K562 (cell line): ENCODE measurements at regions not wholly inside any gene's neighbourhood (a gene's known extent, or its start where the extent isn't known, plus 50 kb on each side); places are given as distances from the start of the nearest gene placed in this dataset.

Experiments used
- ATAC-seq: fragments of 200-7000 bp; cut with Tn5 transposase; 3 replicates; pipeline ENCODE4 v1.9.1; 2020; ENCODE audit warnings: moderate library complexity
- BruUV-seq: library from RNA; stranded (reverse); fragments of 400-500 nt; replicated peaks from 2 replicates; lab custom pipeline; 2021; lab: Mats Ljungman, UMichigan
- CTCF ChIA-PET: fragments of 300-600 bp; formaldehyde crosslinking; extraction: SDS; loops from one replicate; lab custom pipeline; 2021; ENCODE audit warnings: low intra/inter-chr PET ratio; lab: Yijun Ruan, JAX
- POLR2A ChIA-PET: fragments of 300-600, 350-650 bp; sonication (Branson Sonifier 250); formaldehyde crosslinking; extraction: SDS; loops from one replicate; lab custom pipeline; 2021; ENCODE audit warnings: antibody characterized with exemption, inconsistent platforms; lab: Yijun Ruan, JAX
- DNase-seq, 4 experiments: peaks; one replicate each; pipeline versions ENCODE4 v3.0.0 to v3.0.0-alpha.2; 2011 to 2018; ENCODE audit warnings: low spot score in 3 of 4, mixed read lengths in 3 of 4; ENCODE audit errors: extremely low read depth in 1 of 4
- FAIRE-seq: peaks from 2 replicates; lab custom pipeline; 2011; peaks lifted over from hg19 to GRCh38; lab: Jason Lieb, UNC
- H2AFZ ChIP-seq: 2 replicates; pipeline ENCODE4 v1.6.0; 2011; ENCODE audit warnings: low read depth, low read length, control low read depth, inconsistent platforms
- H3K27ac ChIP-seq: fragments of 200-600 bp; 3 replicates; pipeline ENCODE4 v1.8.0; 2011; ENCODE audit warnings: low read depth, mild to moderate bottlenecking, control low read depth, inconsistent platforms, low read length, moderate library complexity, mixed read lengths; ENCODE audit errors: extremely low read depth
- H3K27me3 ChIP-seq, 2 experiments: fragments of 300-600 bp in 1 of 2; 2 replicates in 1 of 2; 3 replicates in 1 of 2; pipeline versions ENCODE4 v1.6.0 to v1.8.0; 2011; ENCODE audit warnings: inconsistent platforms in 2 of 2, low read length in 2 of 2, mild to moderate bottlenecking in 1 of 2, mixed read lengths in 1 of 2, moderate library complexity in 1 of 2; ENCODE audit not compliant: control insufficient read depth in 2 of 2, insufficient read depth in 2 of 2
- H3K36me3 ChIP-seq: fragments of 300-600 bp; 3 replicates; pipeline ENCODE4 v1.8.0; 2011; ENCODE audit warnings: mild to moderate bottlenecking, low read length, inconsistent platforms; ENCODE audit not compliant: control insufficient read depth, insufficient read depth
- H3K4me1 ChIP-seq, 2 experiments: fragments of 200-600 bp in 1 of 2; replicated peaks in 1 of 2; 2 replicates in 1 of 2; 3 replicates in 1 of 2; pipeline versions ENCODE4 v1.5.1 to v1.8.0; 2011; ENCODE audit warnings: inconsistent platforms in 2 of 2, low read length in 2 of 2, mild to moderate bottlenecking in 1 of 2, mixed read lengths in 1 of 2, moderate library complexity in 1 of 2; ENCODE audit not compliant: control insufficient read depth in 2 of 2, insufficient read depth in 2 of 2
- H3K4me2 ChIP-seq: 2 replicates; pipeline ENCODE4 v1.6.1; 2011; ENCODE audit warnings: low read length, control low read depth, inconsistent platforms, mixed read lengths; ENCODE audit not compliant: insufficient read depth
- H3K4me3 ChIP-seq: fragments of 200-600 bp; sonication (generic), shearing (Covaris generic); 2 replicates; pipeline ENCODE4 v1.5.1; 2016; ENCODE audit warnings: control low read depth, inconsistent platforms
- H3K79me2 ChIP-seq: fragments of 200-600 bp; 3 replicates; pipeline ENCODE4 v1.8.0; 2011; ENCODE audit warnings: low read length, inconsistent platforms; ENCODE audit not compliant: control insufficient read depth, insufficient read depth
- H3K9ac ChIP-seq, 2 experiments: 2 replicates each; pipeline versions ENCODE4 v1.6.0 to v1.6.1; 2011; ENCODE audit warnings: low read depth in 2 of 2, low read length in 2 of 2, control low read depth in 1 of 2, inconsistent platforms in 1 of 2, mild to moderate bottlenecking in 1 of 2, mixed read lengths in 1 of 2; ENCODE audit not compliant: insufficient read depth in 1 of 2
- H3K9me1 ChIP-seq: one replicate; pipeline ENCODE4 v1.6.0; 2011; ENCODE audit warnings: inconsistent platforms, mild to moderate bottlenecking, low read length, moderate library complexity; ENCODE audit not compliant: control insufficient read depth, insufficient read depth
- H3K9me3 ChIP-seq: replicated peaks from 2 replicates; pipeline ENCODE4 v1.5.1; 2011; ENCODE audit warnings: low read depth, low read length, inconsistent platforms; ENCODE audit not compliant: control insufficient read depth, insufficient read depth
- H4K20me1 ChIP-seq: replicated peaks from 2 replicates; pipeline ENCODE4 v1.6.1; 2011; ENCODE audit warnings: low read length, inconsistent platforms, mixed read lengths; ENCODE audit not compliant: control insufficient read depth, insufficient read depth
- EP300 ChIP-seq: IDR thresholded peaks from 2 replicates; pipeline ENCODE4 v1.6.1; 2012; ENCODE audit warnings: low read length, improper control_type of control experiment
- ETV1 ChIP-seq: fragments of 450-650 bp; conservative IDR thresholded peaks from 2 replicates; pipeline ENCODE4 v1.6.1; 2016; ENCODE audit warnings: missing genetic modification characterization, control low read depth, low read depth, missing compliant biosample characterization
- NR2C2 ChIP-seq, 2 experiments: fragments of 200-800 bp in 1 of 2; sonication (Bioruptor generic) in 1 of 2; sonication (generic) in 1 of 2; formaldehyde crosslinking in 1 of 2; IDR thresholded peaks; 2 replicates each; pipeline versions ENCODE4 v1.6.1 to v1.8.0; 2016 to 2022; ENCODE audit warnings: mild to moderate bottlenecking in 1 of 2, missing compliant biosample characterization in 1 of 2, missing genetic modification characterization in 1 of 2, missing genetic modification reagents in 1 of 2
- ZEB2 ChIP-seq: fragments of 450-650 bp; IDR thresholded peaks from 2 replicates; pipeline ENCODE4 v1.6.1; 2016
- ZNF316 ChIP-seq: fragments of 450-650 bp; IDR thresholded peaks from 2 replicates; pipeline ENCODE4 v1.6.1; 2016
- WGBS: fragments of 100-300 bp; shearing (Covaris generic); methylation state at CpG from one replicate; pipeline ENCODE4 v1.1.6; 2016; ENCODE audit warnings: low coverage, mixed read lengths; ENCODE audit not compliant: insufficient coverage; ENCODE audit errors: missing lambda C conversion rate; 5-methylcytosine and 5-hydroxymethylcytosine counted together
- in situ Hi-C: fragments of 300-500 bp; cut with MboI; formaldehyde crosslinking; loops from 4 replicates; pipeline ENCODE4 v1.15.0; 2018; ENCODE audit warnings: inconsistent platforms, mixed read lengths
- intact Hi-C: fragments of 100-400 bp; cut with micrococcal nuclease; formaldehyde crosslinking; loops from 2 replicates; pipeline ENCODE4 v1.14.2; 2022
- TF ChIP-seq, protein P1 (sequence below): fragments of 250-450 bp; sonication (Bioruptor Pico); IDR thresholded peaks from 2 replicates; pipeline ENCODE4 v1.9.0; 2021; ENCODE audit warnings: mild to moderate bottlenecking, inconsistent platforms
- TF ChIP-seq, protein P2 (sequence below): fragments of 200-600 bp; sonication (generic); IDR thresholded peaks from one replicate; pipeline ENCODE4 v1.6.1; 2012; ENCODE audit warnings: mild to moderate bottlenecking, low read depth, low read length, inconsistent platforms

DNA sequence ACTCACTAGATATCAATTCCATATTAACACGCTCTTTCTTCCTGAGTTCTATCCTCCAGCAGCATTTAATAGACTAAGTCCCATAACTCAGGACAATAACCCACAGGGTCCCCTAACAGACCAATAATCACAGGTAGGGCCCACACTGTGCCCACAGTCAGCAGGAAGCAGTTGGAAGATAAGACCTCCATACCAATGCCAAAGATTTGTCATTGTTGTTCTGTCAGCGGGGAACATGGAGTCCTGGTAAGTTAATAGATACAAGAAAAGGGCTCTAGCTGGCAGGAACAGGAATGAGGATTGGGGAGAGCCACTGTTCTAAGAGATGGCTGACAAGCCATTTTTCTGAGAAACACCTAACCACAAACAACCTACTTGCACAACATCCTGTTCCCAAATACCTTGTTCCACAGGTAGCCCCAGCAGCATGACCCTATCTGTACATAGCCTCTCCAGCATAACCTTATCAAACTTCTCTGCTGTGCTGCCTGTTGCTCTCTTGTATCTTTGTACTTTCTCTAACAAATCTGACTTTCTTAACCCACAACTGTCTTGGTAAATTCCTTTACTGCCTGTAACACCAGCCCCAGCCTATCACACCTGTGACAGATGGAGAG is 142.0 kb upstream of the KCNJ15 start:
- CTCF ChIA-PET, result no interaction called here
- peak; percentile 4; the same call in 2 of the 3 replicates for ATAC-seq
- no peak overlapping the region for H3K4me3 ChIP-seq
- TF ChIP-seq ETV1 (tag) (no peak), EP300 (peak; percentile 9; the same call in 1 of the 2 replicates), NR2C2 (CRISPR knock-in tag; IDR thresholded peaks at IDR 0.05) (no peak), NR2C2 (tag; IDR thresholded peaks at IDR 0.05) (0 out of 2 replicates have a peak, but pooled peaks have one; percentile 17), ZNF316 (0 out of 2 replicates have a peak, but pooled peaks have one; percentile 8), ZEB2 (peak; percentile 77; the same call in 1 of the 2 replicates)
- TF ChIP-seq, protein P1, sequence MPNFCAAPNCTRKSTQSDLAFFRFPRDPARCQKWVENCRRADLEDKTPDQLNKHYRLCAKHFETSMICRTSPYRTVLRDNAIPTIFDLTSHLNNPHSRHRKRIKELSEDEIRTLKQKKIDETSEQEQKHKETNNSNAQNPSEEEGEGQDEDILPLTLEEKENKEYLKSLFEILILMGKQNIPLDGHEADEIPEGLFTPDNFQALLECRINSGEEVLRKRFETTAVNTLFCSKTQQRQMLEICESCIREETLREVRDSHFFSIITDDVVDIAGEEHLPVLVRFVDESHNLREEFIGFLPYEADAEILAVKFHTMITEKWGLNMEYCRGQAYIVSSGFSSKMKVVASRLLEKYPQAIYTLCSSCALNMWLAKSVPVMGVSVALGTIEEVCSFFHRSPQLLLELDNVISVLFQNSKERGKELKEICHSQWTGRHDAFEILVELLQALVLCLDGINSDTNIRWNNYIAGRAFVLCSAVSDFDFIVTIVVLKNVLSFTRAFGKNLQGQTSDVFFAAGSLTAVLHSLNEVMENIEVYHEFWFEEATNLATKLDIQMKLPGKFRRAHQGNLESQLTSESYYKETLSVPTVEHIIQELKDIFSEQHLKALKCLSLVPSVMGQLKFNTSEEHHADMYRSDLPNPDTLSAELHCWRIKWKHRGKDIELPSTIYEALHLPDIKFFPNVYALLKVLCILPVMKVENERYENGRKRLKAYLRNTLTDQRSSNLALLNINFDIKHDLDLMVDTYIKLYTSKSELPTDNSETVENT, result no peak
- TF ChIP-seq, protein P2, sequence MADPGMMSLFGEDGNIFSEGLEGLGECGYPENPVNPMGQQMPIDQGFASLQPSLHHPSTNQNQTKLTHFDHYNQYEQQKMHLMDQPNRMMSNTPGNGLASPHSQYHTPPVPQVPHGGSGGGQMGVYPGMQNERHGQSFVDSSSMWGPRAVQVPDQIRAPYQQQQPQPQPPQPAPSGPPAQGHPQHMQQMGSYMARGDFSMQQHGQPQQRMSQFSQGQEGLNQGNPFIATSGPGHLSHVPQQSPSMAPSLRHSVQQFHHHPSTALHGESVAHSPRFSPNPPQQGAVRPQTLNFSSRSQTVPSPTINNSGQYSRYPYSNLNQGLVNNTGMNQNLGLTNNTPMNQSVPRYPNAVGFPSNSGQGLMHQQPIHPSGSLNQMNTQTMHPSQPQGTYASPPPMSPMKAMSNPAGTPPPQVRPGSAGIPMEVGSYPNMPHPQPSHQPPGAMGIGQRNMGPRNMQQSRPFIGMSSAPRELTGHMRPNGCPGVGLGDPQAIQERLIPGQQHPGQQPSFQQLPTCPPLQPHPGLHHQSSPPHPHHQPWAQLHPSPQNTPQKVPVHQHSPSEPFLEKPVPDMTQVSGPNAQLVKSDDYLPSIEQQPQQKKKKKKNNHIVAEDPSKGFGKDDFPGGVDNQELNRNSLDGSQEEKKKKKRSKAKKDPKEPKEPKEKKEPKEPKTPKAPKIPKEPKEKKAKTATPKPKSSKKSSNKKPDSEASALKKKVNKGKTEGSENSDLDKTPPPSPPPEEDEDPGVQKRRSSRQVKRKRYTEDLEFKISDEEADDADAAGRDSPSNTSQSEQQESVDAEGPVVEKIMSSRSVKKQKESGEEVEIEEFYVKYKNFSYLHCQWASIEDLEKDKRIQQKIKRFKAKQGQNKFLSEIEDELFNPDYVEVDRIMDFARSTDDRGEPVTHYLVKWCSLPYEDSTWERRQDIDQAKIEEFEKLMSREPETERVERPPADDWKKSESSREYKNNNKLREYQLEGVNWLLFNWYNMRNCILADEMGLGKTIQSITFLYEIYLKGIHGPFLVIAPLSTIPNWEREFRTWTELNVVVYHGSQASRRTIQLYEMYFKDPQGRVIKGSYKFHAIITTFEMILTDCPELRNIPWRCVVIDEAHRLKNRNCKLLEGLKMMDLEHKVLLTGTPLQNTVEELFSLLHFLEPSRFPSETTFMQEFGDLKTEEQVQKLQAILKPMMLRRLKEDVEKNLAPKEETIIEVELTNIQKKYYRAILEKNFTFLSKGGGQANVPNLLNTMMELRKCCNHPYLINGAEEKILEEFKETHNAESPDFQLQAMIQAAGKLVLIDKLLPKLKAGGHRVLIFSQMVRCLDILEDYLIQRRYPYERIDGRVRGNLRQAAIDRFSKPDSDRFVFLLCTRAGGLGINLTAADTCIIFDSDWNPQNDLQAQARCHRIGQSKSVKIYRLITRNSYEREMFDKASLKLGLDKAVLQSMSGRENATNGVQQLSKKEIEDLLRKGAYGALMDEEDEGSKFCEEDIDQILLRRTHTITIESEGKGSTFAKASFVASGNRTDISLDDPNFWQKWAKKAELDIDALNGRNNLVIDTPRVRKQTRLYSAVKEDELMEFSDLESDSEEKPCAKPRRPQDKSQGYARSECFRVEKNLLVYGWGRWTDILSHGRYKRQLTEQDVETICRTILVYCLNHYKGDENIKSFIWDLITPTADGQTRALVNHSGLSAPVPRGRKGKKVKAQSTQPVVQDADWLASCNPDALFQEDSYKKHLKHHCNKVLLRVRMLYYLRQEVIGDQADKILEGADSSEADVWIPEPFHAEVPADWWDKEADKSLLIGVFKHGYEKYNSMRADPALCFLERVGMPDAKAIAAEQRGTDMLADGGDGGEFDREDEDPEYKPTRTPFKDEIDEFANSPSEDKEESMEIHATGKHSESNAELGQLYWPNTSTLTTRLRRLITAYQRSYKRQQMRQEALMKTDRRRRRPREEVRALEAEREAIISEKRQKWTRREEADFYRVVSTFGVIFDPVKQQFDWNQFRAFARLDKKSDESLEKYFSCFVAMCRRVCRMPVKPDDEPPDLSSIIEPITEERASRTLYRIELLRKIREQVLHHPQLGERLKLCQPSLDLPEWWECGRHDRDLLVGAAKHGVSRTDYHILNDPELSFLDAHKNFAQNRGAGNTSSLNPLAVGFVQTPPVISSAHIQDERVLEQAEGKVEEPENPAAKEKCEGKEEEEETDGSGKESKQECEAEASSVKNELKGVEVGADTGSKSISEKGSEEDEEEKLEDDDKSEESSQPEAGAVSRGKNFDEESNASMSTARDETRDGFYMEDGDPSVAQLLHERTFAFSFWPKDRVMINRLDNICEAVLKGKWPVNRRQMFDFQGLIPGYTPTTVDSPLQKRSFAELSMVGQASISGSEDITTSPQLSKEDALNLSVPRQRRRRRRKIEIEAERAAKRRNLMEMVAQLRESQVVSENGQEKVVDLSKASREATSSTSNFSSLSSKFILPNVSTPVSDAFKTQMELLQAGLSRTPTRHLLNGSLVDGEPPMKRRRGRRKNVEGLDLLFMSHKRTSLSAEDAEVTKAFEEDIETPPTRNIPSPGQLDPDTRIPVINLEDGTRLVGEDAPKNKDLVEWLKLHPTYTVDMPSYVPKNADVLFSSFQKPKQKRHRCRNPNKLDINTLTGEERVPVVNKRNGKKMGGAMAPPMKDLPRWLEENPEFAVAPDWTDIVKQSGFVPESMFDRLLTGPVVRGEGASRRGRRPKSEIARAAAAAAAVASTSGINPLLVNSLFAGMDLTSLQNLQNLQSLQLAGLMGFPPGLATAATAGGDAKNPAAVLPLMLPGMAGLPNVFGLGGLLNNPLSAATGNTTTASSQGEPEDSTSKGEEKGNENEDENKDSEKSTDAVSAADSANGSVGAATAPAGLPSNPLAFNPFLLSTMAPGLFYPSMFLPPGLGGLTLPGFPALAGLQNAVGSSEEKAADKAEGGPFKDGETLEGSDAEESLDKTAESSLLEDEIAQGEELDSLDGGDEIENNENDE, result no peak

More for the DNA sequence above, 142.0 kb upstream of the KCNJ15 start:
- Histone ChIP-seq H3K27ac (peak overlapping the region; percentile 76), H3K27me3 (no peaks in the 10 kb centered on the region), H3K79me2 (peaks cover 98% of the 10 kb centered on the region), H3K4me2 (peak overlapping the region; percentile 86), H3K4me1 (peaks cover 10 to 56% of the 10 kb centered on the region in 2 experiments), H2AFZ (no peak overlapping the region; the same call in 1 of the 2 replicates), H3K9me1 (peaks cover 3% of the 10 kb centered on the region), H3K9ac (peak overlapping the region in 1 of 2 experiments; percentile 53; a peak in 1 of 4 replicates), H3K9me3 (no peaks in the 10 kb centered on the region), H4K20me1 (peaks cover 13% of the 10 kb centered on the region), H3K36me3 (no peaks in the 10 kb centered on the region; the same call in 1 of the 3 replicates)
- WGBS, result 36% methylated on average over 2 of the region's 2 CpGs
- in situ Hi-C loops, result no loop called here
- DNase-seq, result peak in 2 of 4 experiments; percentile 24 to 53
- intact Hi-C loops, result no loop called here
- POLR2A ChIA-PET, result interaction anchor here (0.6 to 1.8 kb wide), 3 partner anchors 11 to 887 kb away, joined by 3 to 6 read pairs (median 3); no protein-coding TSS in a partner anchor
- BruUV-seq, result no TSS peak
- peak; percentile 44 for FAIRE-seq
